HG03108 (cell line): ENCODE measurements at regions not wholly inside any gene's neighbourhood (a gene's known extent, or its start where the extent isn't known, plus 50 kb on each side); places are given as distances from the start of the nearest gene placed in this dataset.

Source experiments
- ATAC-seq: cut with Tn5 transposase; IDR thresholded peaks from one replicate; pipeline ENCODE4 v1.9.1; 2021; ENCODE audit warnings: moderate library complexity; ENCODE audit not compliant: unreplicated experiment

GRCh38 chr16:49216593-49216992 lies 65.0 kb downstream of the CBLN1 start:
- ATAC-seq, result no peak

- no peak for ATAC-seq
Measured at GRCh38 chr16:49213594-49213993, 68.0 kb downstream of the CBLN1 start.

- no peak for ATAC-seq
Measured at GRCh38 chr16:49204191-49204590, 77.4 kb downstream of the CBLN1 start.

GRCh38 chr16:49203361-49203760 lies 78.3 kb downstream of the CBLN1 start:
- no peak for ATAC-seq

GRCh38 chr16:49201118-49201517 lies 80.5 kb downstream of the CBLN1 start:
- no peak for ATAC-seq

- ATAC-seq, result no peak
Measured at GRCh38 chr16:49200223-49200820, 81.3 kb downstream of the CBLN1 start.

GRCh38 chr16:49195237-49195548 lies 86.4 kb downstream of the CBLN1 start:
- ATAC-seq, result no peak

GRCh38 chr16:49194537-49195236 lies 87.0 kb downstream of the CBLN1 start:
- no peak for ATAC-seq

- no peak for ATAC-seq
Measured at GRCh38 chr16:49193596-49193995, 88.0 kb downstream of the CBLN1 start.

- ATAC-seq, result no peak
Measured at GRCh38 chr16:49189286-49189685, 92.4 kb downstream of the CBLN1 start.

GRCh38 chr16:49183911-49184310 lies 97.7 kb downstream of the CBLN1 start:
- no peak for ATAC-seq

GRCh38 chr16:49181791-49182518 lies 99.7 kb downstream of the CBLN1 start:
- no peak for ATAC-seq

GRCh38 chr16:49179714-49180330 lies 101.8 kb downstream of the CBLN1 start:
- no peak for ATAC-seq

- no peak for ATAC-seq
Measured at GRCh38 chr16:49168126-49168525, 113.5 kb downstream of the CBLN1 start.

- ATAC-seq, result no peak
Measured at GRCh38 chr16:49165025-49165424, 116.6 kb downstream of the CBLN1 start.

GRCh38 chr16:49161191-49161590 lies 120.4 kb downstream of the CBLN1 start:
- ATAC-seq, result no peak

GRCh38 chr16:49158029-49158642 lies 123.5 kb downstream of the CBLN1 start:
- ATAC-seq, result no peak

GRCh38 chr16:49150341-49150740 lies 131.3 kb downstream of the CBLN1 start:
- ATAC-seq, result no peak

- no peak for ATAC-seq
Measured at GRCh38 chr16:49148410-49148809, 133.2 kb downstream of the CBLN1 start.

GRCh38 chr16:49140618-49141017 lies 141.0 kb downstream of the CBLN1 start:
- no peak for ATAC-seq

GRCh38 chr16:49130397-49130796 lies 151.2 kb downstream of the CBLN1 start:
- no peak for ATAC-seq
